ENCODE measurements at regions not wholly inside any gene's neighbourhood (a gene's known extent, or its start where the extent isn't known, plus 50 kb on each side); places are given as distances from the start of the nearest gene placed in this dataset.

GRCh38 chr1:56034222-56034621 lies 545.1 kb downstream of the PLPP3 start:
- Histone ChIP-seq H3K4me3 (ENCODE audit: low read length, poor library complexity, severe bottlenecking) (no peak overlapping the region), H3K4me1 (ENCODE audit: insufficient read depth, low read length, poor library complexity, severe bottlenecking) (no peaks in the 10 kb centered on the region), H3K9ac (ENCODE audit: low read depth, low read length, poor library complexity, severe bottlenecking) (no peak overlapping the region), H3K9me3 (ENCODE audit: insufficient read depth, low read depth, low read length) (no peaks in the 10 kb centered on the region), H4K20me1 (ENCODE audit: insufficient read depth, low read length, poor library complexity, severe bottlenecking) (no peaks in the 10 kb centered on the region), H2AFZ (ENCODE audit: low read length) (no peak overlapping the region), H3K27me3 (ENCODE audit: insufficient read depth, low read length, poor library complexity, severe bottlenecking) (no peaks in the 10 kb centered on the region), H3F3A (ENCODE audit: low read depth) (no peaks in the 10 kb centered on the region), H3K36me3 (ENCODE audit: insufficient read depth, low read length) (no peaks in the 10 kb centered on the region), H3K9me2 (replicated peaks; ENCODE audit: low read depth, low read length) (no peaks in the 10 kb centered on the region), H3K79me2 (ENCODE audit: insufficient read depth, low read length) (no peaks in the 10 kb centered on the region), H3K4me2 (ENCODE audit: low read depth, low read length, poor library complexity, severe bottlenecking) (no peak overlapping the region)
- TF ChIP-seq EZH2phosphoT487 (IDR thresholded peaks at IDR 0.05; ENCODE audit: borderline replicate concordance) (no peak), CTCF (conservative IDR thresholded peaks at IDR 0.05; ENCODE audit: low read length) (no peak)

- H3F3A ChIP-seq (ENCODE audit: low read depth) = no peaks in the 10 kb centered on the region
- H3K9ac ChIP-seq (ENCODE audit: low read depth, low read length, poor library complexity, severe bottlenecking) = no peak overlapping the region
- H3K9me2 ChIP-seq (replicated peaks; ENCODE audit: low read depth, low read length) = no peaks in the 10 kb centered on the region
- H3K4me3 ChIP-seq (ENCODE audit: low read length, poor library complexity, severe bottlenecking) = no peak overlapping the region
- no peaks in the 10 kb centered on the region for H3K9me3 ChIP-seq (ENCODE audit: insufficient read depth, low read depth, low read length)
- H3K4me1 ChIP-seq (ENCODE audit: insufficient read depth, low read length, poor library complexity, severe bottlenecking) = no peaks in the 10 kb centered on the region
- H4K20me1 ChIP-seq (ENCODE audit: insufficient read depth, low read length, poor library complexity, severe bottlenecking) = no peaks in the 10 kb centered on the region
- no peak for TF ChIP-seq EZH2phosphoT487 (IDR thresholded peaks at IDR 0.05; ENCODE audit: borderline replicate concordance)
- TF ChIP-seq CTCF (conservative IDR thresholded peaks at IDR 0.05; ENCODE audit: low read length) = no peak
- H3K27me3 ChIP-seq (ENCODE audit: insufficient read depth, low read length, poor library complexity, severe bottlenecking) = no peaks in the 10 kb centered on the region
- no peak overlapping the region for H3K4me2 ChIP-seq (ENCODE audit: low read depth, low read length, poor library complexity, severe bottlenecking)
- no peak overlapping the region for H2AFZ ChIP-seq (ENCODE audit: low read length)
- no peaks in the 10 kb centered on the region for H3K79me2 ChIP-seq (ENCODE audit: insufficient read depth, low read length)
- no peaks in the 10 kb centered on the region for H3K36me3 ChIP-seq (ENCODE audit: insufficient read depth, low read length)
Measured at GRCh38 chr1:56033321-56034037, 545.9 kb downstream of the PLPP3 start.

GRCh38 chr1:56032096-56032676 lies 547.2 kb downstream of the PLPP3 start:
- H3K9me2 ChIP-seq (replicated peaks; ENCODE audit: low read depth, low read length) = no peaks in the 10 kb centered on the region
- H3K9ac ChIP-seq (ENCODE audit: low read depth, low read length, poor library complexity, severe bottlenecking) = no peak overlapping the region
- no peak for TF ChIP-seq EZH2phosphoT487 (IDR thresholded peaks at IDR 0.05; ENCODE audit: borderline replicate concordance)
- TF ChIP-seq CTCF (conservative IDR thresholded peaks at IDR 0.05; ENCODE audit: low read length) = no peak
- H3K4me2 ChIP-seq (ENCODE audit: low read depth, low read length, poor library complexity, severe bottlenecking) = no peak overlapping the region
- H4K20me1 ChIP-seq (ENCODE audit: insufficient read depth, low read length, poor library complexity, severe bottlenecking) = no peaks in the 10 kb centered on the region
- H3K27me3 ChIP-seq (ENCODE audit: insufficient read depth, low read length, poor library complexity, severe bottlenecking) = no peaks in the 10 kb centered on the region
- no peaks in the 10 kb centered on the region for H3K4me1 ChIP-seq (ENCODE audit: insufficient read depth, low read length, poor library complexity, severe bottlenecking)
- no peaks in the 10 kb centered on the region for H3F3A ChIP-seq (ENCODE audit: low read depth)
- no peak overlapping the region for H2AFZ ChIP-seq (ENCODE audit: low read length)
- no peak overlapping the region for H3K4me3 ChIP-seq (ENCODE audit: low read length, poor library complexity, severe bottlenecking)
- H3K9me3 ChIP-seq (ENCODE audit: insufficient read depth, low read depth, low read length) = no peaks in the 10 kb centered on the region
- no peaks in the 10 kb centered on the region for H3K79me2 ChIP-seq (ENCODE audit: insufficient read depth, low read length)
- no peaks in the 10 kb centered on the region for H3K36me3 ChIP-seq (ENCODE audit: insufficient read depth, low read length)

All from Loucy (cell line).